A172 (cell line): ENCODE measurements at regions not wholly inside any gene's neighbourhood (a gene's known extent, or its start where the extent isn't known, plus 50 kb on each side); places are given as distances from the start of the nearest gene placed in this dataset.
A peak's percentile ranks its signal among the peaks of the same experiment; 100 is the strongest.
"Not testable (repeated sequence)": the region's sequence is repeated elsewhere in the genome, so short reads cannot be mapped to it uniquely, and the experiment has no call there.

Experiments
- DNase-seq: peaks from one replicate; pipeline ENCODE4 v3.0.0-alpha.2; 2015; ENCODE audit warnings: low spot score

GRCh38 chr12:18849080-18849479 is 111.2 kb downstream of the CAPZA3 start:
- no peak for DNase-seq

GRCh38 chr12:18849761-18850160 is 111.8 kb downstream of the CAPZA3 start:
- DNase-seq, result no peak

- no peak for DNase-seq
Observed at GRCh38 chr12:18850752-18851151, 112.8 kb downstream of the CAPZA3 start.

- no peak for DNase-seq
Observed at GRCh38 chr12:18851271-18851670, 113.4 kb downstream of the CAPZA3 start.

GRCh38 chr12:18853570-18854366 is 115.8 kb downstream of the CAPZA3 start:
- no peak for DNase-seq

GRCh38 chr12:18857656-18858055 is 119.7 kb downstream of the CAPZA3 start:
- DNase-seq, result no peak

- DNase-seq, result no peak
Observed at GRCh38 chr12:18859400-18859799, 121.5 kb downstream of the CAPZA3 start.

GRCh38 chr12:18861287-18861858 is 123.5 kb downstream of the CAPZA3 start:
- peak; percentile 23 for DNase-seq

- no peak for DNase-seq
Observed at GRCh38 chr12:18863769-18864500, 126.0 kb downstream of the CAPZA3 start.

GRCh38 chr12:18864900-18865561 is 127.1 kb downstream of the CAPZA3 start:
- peak; percentile 49 for DNase-seq

- no peak for DNase-seq
Observed at GRCh38 chr12:18868717-18869116, 130.8 kb downstream of the CAPZA3 start.

- no peak for DNase-seq
Observed at GRCh38 chr12:18872770-18873169, 134.9 kb downstream of the CAPZA3 start.

- no peak for DNase-seq
Observed at GRCh38 chr12:18878676-18879180, 140.8 kb downstream of the CAPZA3 start.

- DNase-seq, result no peak
Observed at GRCh38 chr12:18882690-18883089, 144.8 kb downstream of the CAPZA3 start.

GRCh38 chr12:18886962-18887361 is 149.0 kb downstream of the CAPZA3 start:
- DNase-seq, result no peak

GRCh38 chr12:18887368-18887767 is 149.4 kb downstream of the CAPZA3 start:
- DNase-seq, result no peak

- no peak for DNase-seq
Observed at GRCh38 chr12:18888047-18888446, 150.1 kb downstream of the CAPZA3 start.

GRCh38 chr12:18890621-18891020 is 152.7 kb downstream of the CAPZA3 start:
- DNase-seq, result not testable (repeated sequence)

- DNase-seq, result no peak
Observed at GRCh38 chr12:18895540-18895939, 157.6 kb downstream of the CAPZA3 start.

- no peak for DNase-seq
Observed at GRCh38 chr12:18895946-18896345, 158.0 kb downstream of the CAPZA3 start.

- DNase-seq, result no peak
Observed at GRCh38 chr12:18897823-18898222, 159.9 kb downstream of the CAPZA3 start.

GRCh38 chr12:18898470-18898869 is 160.6 kb downstream of the CAPZA3 start:
- DNase-seq, result no peak
